DND-41 (cell line): ENCODE measurements at regions not wholly inside any gene's neighbourhood (a gene's known extent, or its start where the extent isn't known, plus 50 kb on each side); places are given as distances from the start of the nearest gene placed in this dataset.

Source experiments
- ATAC-seq: fragments of 200-7000 bp; cut with Tn5 transposase; 3 replicates; pipeline ENCODE4 v1.9.1; 2021; ENCODE audit warnings: low read depth; ENCODE audit not compliant: insufficient read depth
- DNase-seq: peaks from one replicate; pipeline ENCODE4 v3.0.0-alpha.2; 2020
- H2AFZ ChIP-seq: 2 replicates; pipeline ENCODE4 v1.6.0; 2012; ENCODE audit warnings: low read depth, low read length
- H3K27ac ChIP-seq: 2 replicates; pipeline ENCODE4 v1.5.1; 2012; ENCODE audit warnings: low read length, inconsistent platforms
- H3K27me3 ChIP-seq: fragments of 200-600 bp; sonication (generic); 2 replicates; pipeline ENCODE4 v1.6.0; 2012; ENCODE audit warnings: low read length, mild to moderate bottlenecking, inconsistent platforms; ENCODE audit not compliant: insufficient read depth, poor library complexity
- H3K36me3 ChIP-seq: 2 replicates; pipeline ENCODE4 v1.5.1; 2012; ENCODE audit warnings: low read length, inconsistent platforms; ENCODE audit not compliant: insufficient read depth
- H3K4me1 ChIP-seq: 2 replicates; pipeline ENCODE4 v1.5.1; 2012; ENCODE audit warnings: mild to moderate bottlenecking, low read length; ENCODE audit not compliant: insufficient read depth
- H3K4me2 ChIP-seq: 2 replicates; pipeline ENCODE4 v1.6.0; 2012; ENCODE audit warnings: mild to moderate bottlenecking, moderate library complexity, low read length, inconsistent platforms; ENCODE audit not compliant: insufficient read depth
- H3K4me3 ChIP-seq, 2 experiments: fragments of 200-600 bp in 1 of 2; shearing (Covaris generic) in 1 of 2; 2 replicates each; pipeline ENCODE4 v1.5.1; 2012 to 2016; ENCODE audit warnings: inconsistent platforms in 2 of 2, low read length in 2 of 2, mild to moderate bottlenecking in 2 of 2, low read depth in 1 of 2, moderate library complexity in 1 of 2
- H3K79me2 ChIP-seq: 2 replicates; pipeline ENCODE4 v1.6.0; 2012; ENCODE audit warnings: low read length, inconsistent platforms; ENCODE audit not compliant: insufficient read depth
- H3K9ac ChIP-seq: 2 replicates; pipeline ENCODE4 v1.6.0; 2012; ENCODE audit warnings: low read depth, mild to moderate bottlenecking, inconsistent platforms, low read length, moderate library complexity
- H3K9me3 ChIP-seq: 2 replicates; pipeline ENCODE4 v1.5.1; 2012; ENCODE audit warnings: low read length, moderate library complexity, mild to moderate bottlenecking, inconsistent platforms; ENCODE audit not compliant: insufficient read depth, severe bottlenecking
- H4K20me1 ChIP-seq: 2 replicates; pipeline ENCODE4 v1.6.0; 2012; ENCODE audit warnings: low read length; ENCODE audit not compliant: insufficient read depth
- EZH2 ChIP-seq: IDR thresholded peaks from 3 replicates; pipeline ENCODE4 v1.6.1; 2012; ENCODE audit warnings: borderline replicate concordance, low read depth, mild to moderate bottlenecking, moderate library complexity, low read length, inconsistent platforms; ENCODE audit not compliant: severe bottlenecking
- TF ChIP-seq, protein P1 (sequence below): IDR thresholded peaks from 2 replicates; pipeline ENCODE4 v1.5.1; 2012; ENCODE audit warnings: borderline replicate concordance, low read length, moderate library complexity, mild to moderate bottlenecking; ENCODE audit not compliant: poor library complexity, severe bottlenecking; ENCODE audit errors: extremely low read depth

DNA sequence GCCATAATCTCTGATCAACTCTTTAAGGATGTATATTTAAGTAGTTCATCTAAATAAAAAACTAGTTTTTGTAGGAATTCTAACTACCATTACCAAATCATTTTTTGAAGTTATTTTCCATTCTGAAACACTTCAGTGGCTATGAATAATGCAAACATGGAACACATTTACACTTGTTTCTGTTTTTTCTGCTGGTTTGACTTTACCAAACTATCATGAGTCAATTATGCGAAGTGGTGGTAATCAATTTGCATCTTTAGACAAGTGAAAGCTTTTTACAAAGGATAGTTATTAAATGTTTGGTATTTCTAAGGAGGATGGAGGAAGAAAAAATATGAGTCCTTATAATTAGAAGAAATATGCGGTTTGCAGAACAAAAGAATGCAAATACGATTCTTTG is 202.0 kb upstream of the MMADHC start:
- no peak for DNase-seq
- no peak overlapping the region for H2AFZ ChIP-seq
- no peak overlapping the region for H3K4me2 ChIP-seq
- no peaks in the 10 kb centered on the region for H3K27me3 ChIP-seq
- no peaks in the 10 kb centered on the region for H3K9me3 ChIP-seq
- H3K9ac ChIP-seq: no peak overlapping the region
- no peaks in the 10 kb centered on the region for H4K20me1 ChIP-seq
- no peak overlapping the region for H3K4me3 ChIP-seq
- H3K4me1 ChIP-seq: no peaks in the 10 kb centered on the region
- ATAC-seq: no peak
- no peak overlapping the region for H3K27ac ChIP-seq
- H3K36me3 ChIP-seq: no peaks in the 10 kb centered on the region
- no peaks in the 10 kb centered on the region for H3K79me2 ChIP-seq
- no peak for TF ChIP-seq EZH2
- TF ChIP-seq, protein P1, sequence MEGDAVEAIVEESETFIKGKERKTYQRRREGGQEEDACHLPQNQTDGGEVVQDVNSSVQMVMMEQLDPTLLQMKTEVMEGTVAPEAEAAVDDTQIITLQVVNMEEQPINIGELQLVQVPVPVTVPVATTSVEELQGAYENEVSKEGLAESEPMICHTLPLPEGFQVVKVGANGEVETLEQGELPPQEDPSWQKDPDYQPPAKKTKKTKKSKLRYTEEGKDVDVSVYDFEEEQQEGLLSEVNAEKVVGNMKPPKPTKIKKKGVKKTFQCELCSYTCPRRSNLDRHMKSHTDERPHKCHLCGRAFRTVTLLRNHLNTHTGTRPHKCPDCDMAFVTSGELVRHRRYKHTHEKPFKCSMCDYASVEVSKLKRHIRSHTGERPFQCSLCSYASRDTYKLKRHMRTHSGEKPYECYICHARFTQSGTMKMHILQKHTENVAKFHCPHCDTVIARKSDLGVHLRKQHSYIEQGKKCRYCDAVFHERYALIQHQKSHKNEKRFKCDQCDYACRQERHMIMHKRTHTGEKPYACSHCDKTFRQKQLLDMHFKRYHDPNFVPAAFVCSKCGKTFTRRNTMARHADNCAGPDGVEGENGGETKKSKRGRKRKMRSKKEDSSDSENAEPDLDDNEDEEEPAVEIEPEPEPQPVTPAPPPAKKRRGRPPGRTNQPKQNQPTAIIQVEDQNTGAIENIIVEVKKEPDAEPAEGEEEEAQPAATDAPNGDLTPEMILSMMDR: no peak

DNA sequence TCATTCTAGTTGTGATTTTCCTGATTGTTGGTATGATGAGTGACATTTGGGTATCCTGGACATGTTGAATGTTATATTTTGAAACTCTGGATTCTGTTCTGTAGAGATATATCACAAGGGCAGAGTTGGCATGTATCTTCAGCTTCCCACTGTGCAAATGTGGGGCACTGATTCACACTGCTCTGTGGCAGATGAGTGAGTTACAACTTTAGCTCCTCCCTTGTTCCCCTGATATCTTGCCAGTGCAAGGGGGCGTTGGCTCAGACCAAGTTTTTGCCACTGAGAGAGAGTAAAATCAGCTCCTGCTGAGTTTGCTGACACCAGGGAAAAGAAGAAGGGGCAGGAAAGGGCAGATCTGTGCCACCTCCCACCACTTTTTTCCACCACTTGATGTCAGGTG is 199.6 kb upstream of the MMADHC start:
- TF ChIP-seq EZH2: no peak
- TF ChIP-seq, protein P1: no peak
- Histone ChIP-seq H3K4me2 (no peak overlapping the region), H2AFZ (no peak overlapping the region), H3K27ac (no peak overlapping the region), H3K27me3 (no peaks in the 10 kb centered on the region), H3K9ac (no peak overlapping the region), H4K20me1 (no peaks in the 10 kb centered on the region), H3K4me1 (no peaks in the 10 kb centered on the region), H3K36me3 (no peaks in the 10 kb centered on the region), H3K79me2 (no peaks in the 10 kb centered on the region), H3K9me3 (no peaks in the 10 kb centered on the region), H3K4me3 (no peak overlapping the region)
- no peak for DNase-seq
- ATAC-seq: no peak

DNA sequence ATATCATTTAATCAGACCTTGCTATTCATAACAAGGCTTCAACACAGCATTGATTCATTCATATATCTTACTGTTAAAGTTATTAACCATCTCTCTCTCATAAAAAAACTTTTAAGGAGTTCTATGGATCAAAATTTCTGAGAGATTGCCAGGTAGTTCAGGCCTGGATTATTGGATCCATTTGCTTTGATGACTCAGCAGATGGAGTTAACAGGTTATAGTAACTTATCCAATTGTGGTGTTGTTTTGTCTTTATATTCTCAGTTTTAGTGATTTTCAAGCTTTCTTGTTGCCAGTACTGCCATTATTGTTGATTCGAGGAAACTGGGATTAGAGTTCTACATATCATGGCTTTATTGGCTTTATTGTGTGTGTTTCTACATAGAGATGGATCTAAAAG is 195.7 kb upstream of the MMADHC start:
- H3K4me2 ChIP-seq: no peak overlapping the region
- H3K4me3 ChIP-seq: no peak overlapping the region
- DNase-seq (no peak), ATAC-seq (no peak)
- H3K9ac ChIP-seq: no peak overlapping the region
- H3K4me1 ChIP-seq: no peaks in the 10 kb centered on the region
- H3K27me3 ChIP-seq: no peaks in the 10 kb centered on the region
- H3K79me2 ChIP-seq: no peaks in the 10 kb centered on the region
- TF ChIP-seq EZH2: no peak
- TF ChIP-seq, protein P1: no peak
- no peaks in the 10 kb centered on the region for H3K36me3 ChIP-seq
- no peak overlapping the region for H3K27ac ChIP-seq
- no peak overlapping the region for H2AFZ ChIP-seq
- H3K9me3 ChIP-seq: no peaks in the 10 kb centered on the region
- H4K20me1 ChIP-seq: no peaks in the 10 kb centered on the region

DNA sequence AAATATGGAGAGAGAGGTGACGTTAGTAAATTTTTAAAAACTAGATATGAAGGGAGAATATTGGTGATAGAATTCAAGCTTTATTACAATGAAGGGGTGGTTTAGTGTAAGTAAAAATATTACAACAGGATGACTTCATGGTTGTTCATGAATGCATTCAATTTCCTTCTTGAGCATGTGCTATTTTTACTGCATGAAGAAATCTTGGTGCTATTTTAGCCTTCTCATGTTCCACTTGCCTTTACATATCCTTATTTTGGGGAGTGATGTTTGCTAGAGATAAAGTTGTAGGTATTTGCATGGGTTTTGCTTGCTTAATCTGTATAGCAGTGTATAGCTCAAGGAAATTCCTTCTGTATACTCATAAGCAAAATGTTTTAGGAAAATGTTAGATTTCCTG is 195.0 kb upstream of the MMADHC start:
- no peak overlapping the region for H3K4me2 ChIP-seq
- H3K36me3 ChIP-seq: no peaks in the 10 kb centered on the region
- no peak overlapping the region for H3K4me3 ChIP-seq
- no peak overlapping the region for H3K9ac ChIP-seq
- H4K20me1 ChIP-seq: no peaks in the 10 kb centered on the region
- ATAC-seq (no peak), DNase-seq (no peak)
- H3K9me3 ChIP-seq: no peaks in the 10 kb centered on the region
- H3K27me3 ChIP-seq: no peaks in the 10 kb centered on the region
- H3K4me1 ChIP-seq: no peaks in the 10 kb centered on the region
- TF ChIP-seq, protein P1: no peak
- TF ChIP-seq EZH2: no peak
- no peak overlapping the region for H3K27ac ChIP-seq
- no peaks in the 10 kb centered on the region for H3K79me2 ChIP-seq
- no peak overlapping the region for H2AFZ ChIP-seq
